Epithelial cell of prostate (primary cell): ENCODE measurements at regions not wholly inside any gene's neighbourhood (a gene's known extent, or its start where the extent isn't known, plus 50 kb on each side); places are given as distances from the start of the nearest gene placed in this dataset.

Experiments used
- DNase-seq: peaks from one replicate; pipeline ENCODE4 v3.0.0-alpha.2; 2011; ENCODE audit warnings: low read depth, low spot score
- H3K27ac ChIP-seq: fragments of 450-650 bp; 2 replicates; pipeline ENCODE4 v1.5.1; 2017; ENCODE audit warnings: mild to moderate bottlenecking

GRCh38 chr12:34336619-34337465, 314.5 kb downstream of the ALG10 start:
- H3K27ac ChIP-seq, result no peak overlapping the region
- no peak for DNase-seq

- no peak overlapping the region for H3K27ac ChIP-seq
- no peak for DNase-seq
These were observed 316.5 kb downstream of the ALG10 start for GRCh38 chr12:34338751-34339150.

- no peak for DNase-seq
These were observed 317.6 kb downstream of the ALG10 start for GRCh38 chr12:34339922-34340321.

GRCh38 chr12:34340534-34341361, 318.5 kb downstream of the ALG10 start:
- H3K27ac ChIP-seq, result no peak overlapping the region
- DNase-seq, result no peak

More at GRCh38 chr12:34339922-34340321, 317.6 kb downstream of the ALG10 start:
- H3K27ac ChIP-seq, result no peak overlapping the region

GRCh38 chr12:34341362-34341733, 319.1 kb downstream of the ALG10 start:
- no peak for DNase-seq
- H3K27ac ChIP-seq, result no peak overlapping the region

GRCh38 chr12:34342048-34342447, 319.8 kb downstream of the ALG10 start:
- no peak overlapping the region for H3K27ac ChIP-seq
- DNase-seq, result no peak

GRCh38 chr12:34343345-34343744, 321.0 kb downstream of the ALG10 start:
- DNase-seq, result no peak
- no peak overlapping the region for H3K27ac ChIP-seq

GRCh38 chr12:34343766-34344165, 321.5 kb downstream of the ALG10 start:
- no peak overlapping the region for H3K27ac ChIP-seq
- no peak for DNase-seq

- no peak for DNase-seq
- H3K27ac ChIP-seq, result no peak overlapping the region
These were observed 322.7 kb downstream of the ALG10 start for GRCh38 chr12:34344851-34345522.

- no peak for DNase-seq
- H3K27ac ChIP-seq, result no peak overlapping the region
These were observed 323.5 kb downstream of the ALG10 start for GRCh38 chr12:34345801-34346200.

- H3K27ac ChIP-seq, result no peak overlapping the region
- no peak for DNase-seq
These were observed 324.2 kb downstream of the ALG10 start for GRCh38 chr12:34346372-34347034.

- no peak for DNase-seq
These were observed 325.1 kb downstream of the ALG10 start for GRCh38 chr12:34347367-34347766.

GRCh38 chr12:34348064-34348463, 325.8 kb downstream of the ALG10 start:
- DNase-seq, result no peak
- H3K27ac ChIP-seq, result no peak overlapping the region

More at GRCh38 chr12:34347367-34347766, 325.1 kb downstream of the ALG10 start:
- no peak overlapping the region for H3K27ac ChIP-seq

- no peak overlapping the region for H3K27ac ChIP-seq
- no peak for DNase-seq
These were observed 326.8 kb downstream of the ALG10 start for GRCh38 chr12:34348836-34349672.

GRCh38 chr12:34349673-34349961, 327.3 kb downstream of the ALG10 start:
- DNase-seq, result no peak

GRCh38 chr12:34350092-34351041, 328.1 kb downstream of the ALG10 start:
- no peak overlapping the region for H3K27ac ChIP-seq
- DNase-seq, result no peak

More at GRCh38 chr12:34349673-34349961, 327.3 kb downstream of the ALG10 start:
- no peak overlapping the region for H3K27ac ChIP-seq

GRCh38 chr12:34352098-34352497, 329.8 kb downstream of the ALG10 start:
- H3K27ac ChIP-seq, result no peak overlapping the region
- DNase-seq, result no peak
